Astrocyte (in vitro differentiated cells and primary cell): ENCODE measurements at regions not wholly inside any gene's neighbourhood (a gene's known extent, or its start where the extent isn't known, plus 50 kb on each side); places are given as distances from the start of the nearest gene placed in this dataset.
"Not testable (repeated sequence)": the region's sequence is repeated elsewhere in the genome, so short reads cannot be mapped to it uniquely, and the experiment has no call there.

Experiments
- DNase-seq: peaks from one replicate; pipeline ENCODE4 v3.0.0-alpha.2; 2010; ENCODE audit warnings: low read depth
- FAIRE-seq: peaks from 2 replicates; lab custom pipeline; 2011; peaks lifted over from hg19 to GRCh38; lab: Jason Lieb, UNC
- H2AFZ ChIP-seq: 2 replicates; pipeline ENCODE4 v1.6.0; 2012; ENCODE audit warnings: low read depth, low read length, inconsistent platforms
- H3K27ac ChIP-seq: 2 replicates; pipeline ENCODE4 v1.5.1; 2011; ENCODE audit warnings: low read depth, low read length, inconsistent platforms
- H3K27me3 ChIP-seq: 2 replicates; pipeline ENCODE4 v1.6.0; 2011; ENCODE audit warnings: low read length, inconsistent platforms; ENCODE audit not compliant: insufficient read depth
- H3K36me3 ChIP-seq: 2 replicates; pipeline ENCODE4 v1.5.1; 2011; ENCODE audit warnings: low read length, inconsistent platforms; ENCODE audit not compliant: insufficient read depth
- H3K4me1 ChIP-seq: 2 replicates; pipeline ENCODE4 v1.5.1; 2011; ENCODE audit warnings: low read length, inconsistent platforms; ENCODE audit not compliant: insufficient read depth
- H3K4me2 ChIP-seq: 2 replicates; pipeline ENCODE4 v1.6.0; 2012; ENCODE audit warnings: low read length, inconsistent platforms
- H3K4me3 ChIP-seq: 2 replicates; pipeline ENCODE4 v1.5.1; 2011; ENCODE audit warnings: low read depth, mild to moderate bottlenecking, low read length, inconsistent platforms; ENCODE audit not compliant: insufficient read depth
- H3K79me2 ChIP-seq: 2 replicates; pipeline ENCODE4 v1.6.0; 2012; ENCODE audit warnings: mild to moderate bottlenecking, low read length, inconsistent platforms; ENCODE audit not compliant: insufficient read depth
- H3K9ac ChIP-seq: 2 replicates; pipeline ENCODE4 v1.6.0; 2012; ENCODE audit warnings: mild to moderate bottlenecking, low read length, inconsistent platforms
- H3K9me3 ChIP-seq: 2 replicates; pipeline ENCODE4 v1.5.1; 2012; ENCODE audit warnings: low read depth, mild to moderate bottlenecking, low read length, inconsistent platforms; ENCODE audit not compliant: insufficient read depth
- H4K20me1 ChIP-seq: 2 replicates; pipeline ENCODE4 v1.6.0; 2012; ENCODE audit warnings: low read length, inconsistent platforms; ENCODE audit not compliant: insufficient read depth
- H3K27ac Mint-ChIP-seq: one replicate; pipeline ENCODE4 v1.8.0; 2021; ENCODE audit warnings: mild to moderate bottlenecking, mixed read lengths; ENCODE audit not compliant: unreplicated experiment
- H3K27me3 Mint-ChIP-seq: one replicate; pipeline ENCODE4 v1.8.0; 2021; ENCODE audit warnings: low read depth, mixed read lengths; ENCODE audit not compliant: unreplicated experiment
- H3K36me3 Mint-ChIP-seq: one replicate; pipeline ENCODE4 v1.8.0; 2021; ENCODE audit warnings: low read depth, mixed read lengths; ENCODE audit not compliant: unreplicated experiment
- H3K4me1 Mint-ChIP-seq: one replicate; pipeline ENCODE4 v1.8.0; 2021; ENCODE audit warnings: low read depth, mixed read lengths; ENCODE audit not compliant: unreplicated experiment
- H3K4me3 Mint-ChIP-seq: one replicate; pipeline ENCODE4 v1.8.0; 2021; ENCODE audit warnings: mild to moderate bottlenecking, moderate library complexity, mixed read lengths; ENCODE audit not compliant: unreplicated experiment
- H3K9me3 Mint-ChIP-seq: one replicate; pipeline ENCODE4 v1.8.0; 2021; ENCODE audit warnings: mild to moderate bottlenecking, mixed read lengths; ENCODE audit not compliant: unreplicated experiment
- EZH2 ChIP-seq: IDR thresholded peaks from 2 replicates; pipeline ENCODE4 v1.6.1; 2012; ENCODE audit warnings: mild to moderate bottlenecking, low read length, inconsistent platforms; ENCODE audit not compliant: insufficient read depth
- TF ChIP-seq, protein P1 (sequence below): IDR thresholded peaks from 2 replicates; pipeline ENCODE4 v1.5.1; 2011; ENCODE audit warnings: low read depth, mild to moderate bottlenecking, inconsistent platforms, low read length, moderate library complexity; ENCODE audit not compliant: insufficient read depth

DNA sequence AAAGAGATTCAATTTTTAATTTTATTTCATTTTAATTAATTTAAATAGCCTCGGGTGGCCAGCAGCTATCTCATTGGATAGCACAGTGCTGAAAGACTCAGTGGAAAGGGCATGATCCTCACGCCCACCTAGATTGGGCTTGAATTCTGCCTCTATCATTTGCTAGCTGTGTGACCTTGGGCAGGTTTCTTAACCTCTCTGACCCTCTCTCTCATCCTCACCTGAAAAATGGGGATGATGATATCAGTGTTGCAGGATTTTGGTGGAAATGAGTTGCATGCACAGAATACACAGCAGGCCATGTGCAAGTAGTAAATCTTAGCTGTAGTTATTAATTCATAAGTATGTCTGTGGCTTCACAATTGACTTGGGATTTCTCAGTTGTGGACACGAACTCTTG lies 272.4 kb upstream of the XYLT1 start:
- Histone ChIP-seq H3K4me3 (no peak overlapping the region), H3K9ac (no peak overlapping the region), H3K36me3 (no peaks in the 10 kb centered on the region), H3K79me2 (no peaks in the 10 kb centered on the region), H3K27ac (no peak overlapping the region), H3K27me3 (peaks cover 4% of the 10 kb centered on the region), H3K4me2 (no peak overlapping the region), H3K4me1 (no peaks in the 10 kb centered on the region), H2AFZ (no peak overlapping the region), H3K9me3 (no peaks in the 10 kb centered on the region), H4K20me1 (no peaks in the 10 kb centered on the region)
- Mint-ChIP-seq H3K9me3 (no peaks in the 10 kb centered on the region), H3K4me1 (no peaks in the 10 kb centered on the region), H3K27me3 (peaks cover 22% of the 10 kb centered on the region), H3K36me3 (no peaks in the 10 kb centered on the region), H3K27ac (no peak overlapping the region), H3K4me3 (no peak overlapping the region)
- no peak for DNase-seq
- FAIRE-seq: no peak
- TF ChIP-seq, protein P1, sequence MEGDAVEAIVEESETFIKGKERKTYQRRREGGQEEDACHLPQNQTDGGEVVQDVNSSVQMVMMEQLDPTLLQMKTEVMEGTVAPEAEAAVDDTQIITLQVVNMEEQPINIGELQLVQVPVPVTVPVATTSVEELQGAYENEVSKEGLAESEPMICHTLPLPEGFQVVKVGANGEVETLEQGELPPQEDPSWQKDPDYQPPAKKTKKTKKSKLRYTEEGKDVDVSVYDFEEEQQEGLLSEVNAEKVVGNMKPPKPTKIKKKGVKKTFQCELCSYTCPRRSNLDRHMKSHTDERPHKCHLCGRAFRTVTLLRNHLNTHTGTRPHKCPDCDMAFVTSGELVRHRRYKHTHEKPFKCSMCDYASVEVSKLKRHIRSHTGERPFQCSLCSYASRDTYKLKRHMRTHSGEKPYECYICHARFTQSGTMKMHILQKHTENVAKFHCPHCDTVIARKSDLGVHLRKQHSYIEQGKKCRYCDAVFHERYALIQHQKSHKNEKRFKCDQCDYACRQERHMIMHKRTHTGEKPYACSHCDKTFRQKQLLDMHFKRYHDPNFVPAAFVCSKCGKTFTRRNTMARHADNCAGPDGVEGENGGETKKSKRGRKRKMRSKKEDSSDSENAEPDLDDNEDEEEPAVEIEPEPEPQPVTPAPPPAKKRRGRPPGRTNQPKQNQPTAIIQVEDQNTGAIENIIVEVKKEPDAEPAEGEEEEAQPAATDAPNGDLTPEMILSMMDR: no peak
- no peak for TF ChIP-seq EZH2

- H3K4me1 ChIP-seq, H3K9me3 ChIP-seq, H3K4me3 Mint-ChIP-seq, H3K27me3 Mint-ChIP-seq, FAIRE-seq, H3K4me1 Mint-ChIP-seq, H3K9me3 Mint-ChIP-seq, H3K79me2 ChIP-seq, H2AFZ ChIP-seq, H3K36me3 Mint-ChIP-seq, H3K36me3 ChIP-seq, H3K27me3 ChIP-seq, H4K20me1 ChIP-seq, DNase-seq, H3K9ac ChIP-seq, H3K4me3 ChIP-seq, H3K27ac Mint-ChIP-seq, H3K4me2 ChIP-seq, H3K27ac ChIP-seq: not testable (repeated sequence)
These were observed 264.3 kb upstream of the XYLT1 start for GRCh38 chr16:17735099-17735498.

- H3K79me2 ChIP-seq: no peaks in the 10 kb centered on the region
- Mint-ChIP-seq H3K27ac (no peak overlapping the region), H3K27me3 (peaks cover 6% of the 10 kb centered on the region), H3K4me3 (no peak overlapping the region), H3K9me3 (peaks cover 2% of the 10 kb centered on the region), H3K4me1 (no peaks in the 10 kb centered on the region), H3K36me3 (no peaks in the 10 kb centered on the region)
- no peak overlapping the region for H3K4me3 ChIP-seq
- H3K27ac ChIP-seq: no peak overlapping the region
- TF ChIP-seq, protein P1: no peak
- no peak for TF ChIP-seq EZH2
- no peaks in the 10 kb centered on the region for H3K36me3 ChIP-seq
- FAIRE-seq (no peak), DNase-seq (no peak)
- H3K4me2 ChIP-seq: no peak overlapping the region
- H3K4me1 ChIP-seq: no peaks in the 10 kb centered on the region
- H3K9ac ChIP-seq: no peak overlapping the region
- no peaks in the 10 kb centered on the region for H3K9me3 ChIP-seq
- H3K27me3 ChIP-seq: no peaks in the 10 kb centered on the region
- H2AFZ ChIP-seq: no peak overlapping the region
- no peaks in the 10 kb centered on the region for H4K20me1 ChIP-seq
These were observed 259.1 kb upstream of the XYLT1 start for GRCh38 chr16:17729820-17730219.
